Posterior vena cava (tissue), 2 donors: ENCODE measurements at regions not wholly inside any gene's neighbourhood (a gene's known extent, or its start where the extent isn't known, plus 50 kb on each side); places are given as distances from the start of the nearest gene placed in this dataset.

Source experiments
- DNase-seq: peaks from one replicate; pipeline ENCODE4 v3.0.0-alpha.2; 2020; ENCODE audit warnings: low spot score
- intact Hi-C, 2 donors: fragments of 100-400 bp; cut with DNase I; formaldehyde crosslinking; loops; one replicate each; pipeline versions ENCODE4 v1.14.1 to v1.14.2; 2022 to 2023
- donor health status: DM: yes; HTN: yes; CAD: no.
- donor health status: DM: yes; HTN: yes; CAD: no.

DNA sequence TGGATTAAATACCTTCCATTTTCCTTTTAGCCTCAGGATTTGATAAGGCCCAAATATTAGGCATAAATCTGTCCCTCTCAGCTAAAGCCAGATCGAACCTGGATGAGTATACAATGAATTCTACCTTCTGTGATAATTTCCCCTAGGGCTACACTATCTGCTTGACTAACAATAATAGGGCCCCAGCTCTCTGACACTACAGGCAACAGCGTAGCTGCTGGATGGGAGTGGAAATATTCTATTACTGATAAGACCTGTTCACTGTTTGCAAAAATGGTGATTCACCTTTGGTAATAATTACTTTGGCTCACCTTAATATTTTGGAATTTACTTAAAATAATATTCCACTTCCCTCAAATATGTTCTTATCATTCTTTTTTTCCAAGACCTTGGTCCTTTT lies 644.2 kb upstream of the SEMA6A start:
- intact Hi-C loops, result no loop called here
- DNase-seq, result no peak

DNA sequence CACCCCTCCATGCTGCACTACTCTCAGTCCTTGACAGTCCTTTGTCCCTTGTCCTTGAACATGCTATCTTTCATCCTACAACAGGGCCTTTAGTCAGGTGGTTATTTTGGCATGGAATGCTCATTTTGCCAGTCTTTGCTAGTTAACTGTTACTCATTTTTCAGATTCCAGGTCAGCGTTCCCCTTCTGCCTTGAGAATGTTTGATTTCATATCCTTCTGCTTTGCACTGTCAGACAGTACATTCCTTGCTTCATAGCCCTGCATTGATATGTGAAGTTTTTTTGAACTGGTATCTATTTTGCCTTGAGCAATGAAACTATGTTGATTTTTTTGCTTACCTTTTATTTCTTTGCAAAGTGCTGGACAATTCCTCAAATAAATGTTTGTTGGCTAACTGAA lies 638.2 kb upstream of the SEMA6A start:
- intact Hi-C loops, result no loop called here
- DNase-seq, result no peak

DNA sequence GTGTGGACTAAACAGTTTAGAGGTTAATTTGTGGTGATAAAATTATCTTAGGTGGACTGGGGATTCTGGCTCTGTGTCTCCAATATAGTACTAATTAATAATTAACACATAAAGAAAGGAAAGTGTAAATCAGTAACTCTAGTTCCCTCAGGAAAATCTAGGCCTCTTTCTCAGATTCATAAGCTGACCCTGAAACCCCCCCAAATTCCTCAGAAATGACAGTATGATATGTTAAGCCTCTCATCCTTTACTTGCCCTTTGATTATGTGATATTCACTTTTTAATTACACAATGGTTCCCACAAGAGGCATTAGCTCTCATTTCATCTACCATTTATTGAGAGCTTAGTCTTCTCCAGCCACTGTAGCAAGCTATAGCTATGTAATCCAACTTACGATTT lies 636.2 kb upstream of the SEMA6A start:
- DNase-seq, result no peak
- intact Hi-C loops, result no loop called here

DNA sequence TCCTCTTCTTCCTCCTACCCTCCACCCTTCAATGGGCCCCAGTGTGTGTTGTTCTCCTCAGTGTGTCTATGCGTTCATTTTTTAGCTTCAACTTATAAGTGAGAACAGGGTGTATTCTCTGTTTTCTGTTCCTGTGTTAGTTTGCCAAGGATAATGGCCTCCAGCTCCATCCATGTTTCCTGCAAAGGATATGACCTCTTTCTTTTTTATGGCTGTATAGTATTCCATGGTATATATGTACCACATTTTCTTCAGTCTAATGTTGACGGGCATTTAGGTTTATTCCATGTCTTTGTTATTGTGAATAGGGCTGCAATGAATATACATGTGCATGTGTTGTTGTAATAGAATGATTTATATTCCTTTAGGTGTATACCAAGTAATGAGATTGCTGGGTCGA lies 634.9 kb upstream of the SEMA6A start:
- intact Hi-C loops, result no loop called here
- DNase-seq, result no peak

DNA sequence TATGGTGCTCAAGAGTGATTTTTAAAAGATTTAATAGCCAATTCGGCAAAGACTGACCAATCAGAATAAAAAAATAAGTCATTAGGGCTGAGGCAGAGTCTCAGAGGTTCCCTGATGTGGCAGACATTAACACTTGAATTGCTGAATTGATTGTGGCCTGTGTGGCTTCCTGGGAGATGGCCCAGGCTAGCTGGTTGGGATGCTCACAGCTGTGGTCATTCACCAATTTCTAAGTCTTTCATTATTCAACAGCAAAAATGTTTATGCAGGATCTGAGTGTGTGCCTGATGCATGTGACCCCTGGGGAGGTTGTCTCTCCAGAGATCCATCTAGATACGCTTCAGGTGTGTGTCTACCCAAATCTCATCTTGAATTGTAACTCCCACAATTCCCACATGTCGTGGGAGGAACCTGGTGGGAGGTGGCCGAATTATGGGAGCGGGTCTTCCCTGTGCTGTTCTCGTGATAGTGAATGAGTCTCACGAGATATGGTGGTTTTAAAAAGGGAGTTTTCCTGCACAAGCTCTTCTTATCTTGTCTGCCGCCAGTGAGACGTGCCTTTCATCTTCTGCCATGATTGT lies 632.6 kb upstream of the SEMA6A start:
- intact Hi-C loops, result no loop called here
- no peak for DNase-seq

DNA sequence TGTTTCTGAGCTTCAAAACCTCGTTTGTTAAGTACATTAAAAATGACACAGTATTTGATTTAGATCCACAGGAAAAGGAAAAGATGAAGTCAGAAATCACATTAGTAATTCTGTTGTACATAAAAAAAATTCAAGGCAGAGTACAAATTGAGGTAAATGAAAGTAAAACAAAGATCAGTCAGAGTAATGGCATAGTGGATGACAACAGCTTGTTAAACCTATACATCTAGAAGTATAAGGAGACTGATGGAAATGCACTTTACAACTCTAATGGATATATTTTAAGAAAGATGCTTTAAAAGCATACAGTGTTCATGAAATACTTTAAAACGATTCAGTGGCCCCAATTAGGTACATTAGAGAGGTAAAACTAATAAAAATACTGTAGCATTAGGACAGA lies 631.3 kb upstream of the SEMA6A start:
- no peak for DNase-seq
- intact Hi-C loops, result no loop called here

DNA sequence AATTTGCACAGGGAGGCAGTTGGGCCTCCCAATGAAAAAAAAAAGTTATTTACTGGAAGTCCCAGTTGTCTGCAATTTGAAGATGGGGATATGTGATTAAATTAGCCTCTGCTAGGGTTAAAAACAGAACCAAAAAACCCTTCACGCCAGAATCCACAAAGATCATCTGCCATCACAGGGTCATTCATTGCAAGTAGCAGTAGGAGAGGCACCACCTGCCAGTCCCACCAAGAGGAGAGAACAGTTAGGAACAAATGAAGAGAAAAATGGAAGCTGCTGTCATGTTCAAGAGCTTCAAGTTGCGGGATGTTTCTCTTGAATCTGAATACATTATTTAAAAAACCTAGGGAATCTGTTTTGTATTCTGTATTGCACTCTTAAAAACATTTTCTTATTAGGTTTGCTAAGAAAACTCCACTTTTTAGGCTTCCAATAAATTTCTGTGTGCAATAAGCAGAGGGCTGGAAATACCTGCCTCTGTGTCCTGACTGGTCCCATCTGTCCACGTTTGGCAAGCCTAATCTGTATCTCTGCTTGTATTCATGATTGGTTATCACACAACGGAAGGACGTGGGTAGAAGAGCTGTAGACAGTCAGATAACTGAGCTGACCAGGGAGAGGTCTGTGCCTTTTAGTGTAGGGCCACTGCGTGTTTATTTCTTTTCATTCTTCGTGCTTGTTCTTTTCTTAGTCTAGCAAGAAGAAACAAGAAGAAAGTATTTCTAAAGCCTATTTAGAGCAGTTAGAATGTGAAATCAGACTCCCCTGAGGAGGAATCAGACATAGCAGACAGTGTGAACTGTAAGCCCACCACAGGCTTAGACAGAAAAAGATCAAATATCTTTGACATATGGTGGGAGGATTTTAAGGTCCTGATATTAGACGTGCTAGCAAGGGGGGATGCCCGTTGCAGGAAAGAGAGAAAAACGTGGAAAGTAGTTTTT lies 630.6 kb upstream of the SEMA6A start:
- no peak for DNase-seq
- intact Hi-C loops, result no loop called here

DNA sequence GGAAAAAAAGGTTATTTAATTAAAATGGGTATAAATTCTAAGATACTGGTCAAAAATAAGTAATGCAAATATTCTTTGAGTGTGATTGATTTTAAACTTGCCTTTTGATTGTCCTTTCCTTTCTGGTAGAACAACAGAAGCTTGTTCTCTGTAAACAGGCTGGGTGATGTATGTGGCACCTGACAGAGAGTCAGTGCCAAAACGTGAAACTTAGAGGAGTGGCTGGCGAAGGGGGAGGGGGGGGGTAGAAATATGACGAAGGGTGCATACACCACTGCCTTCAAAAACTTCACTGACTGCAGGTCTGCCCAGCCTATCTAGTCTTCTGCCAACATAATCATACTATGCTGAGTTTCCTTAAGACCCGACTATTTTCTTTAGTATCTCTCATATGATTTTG lies 629.8 kb upstream of the SEMA6A start:
- no peak for DNase-seq
- intact Hi-C loops, result no loop called here

DNA sequence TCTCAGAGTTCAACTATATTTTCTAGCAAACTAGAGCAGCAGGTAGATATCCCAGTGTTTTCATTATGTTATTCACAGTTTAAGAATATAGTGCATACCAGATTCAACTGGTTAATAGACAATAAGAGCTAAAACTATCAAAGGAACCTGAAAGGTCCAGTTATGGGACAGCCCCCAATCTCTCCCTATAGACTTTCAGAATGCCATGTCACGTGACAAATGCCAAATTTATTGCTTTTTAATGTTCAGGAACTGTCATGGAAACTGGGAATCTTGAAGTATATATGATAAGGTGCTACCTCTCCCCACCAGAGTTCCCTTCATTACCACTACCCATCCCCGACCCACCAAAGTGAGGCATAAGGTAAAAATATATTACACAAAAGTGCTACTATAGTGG lies 629.0 kb upstream of the SEMA6A start:
- intact Hi-C loops, result no loop called here
- DNase-seq, result no peak

DNA sequence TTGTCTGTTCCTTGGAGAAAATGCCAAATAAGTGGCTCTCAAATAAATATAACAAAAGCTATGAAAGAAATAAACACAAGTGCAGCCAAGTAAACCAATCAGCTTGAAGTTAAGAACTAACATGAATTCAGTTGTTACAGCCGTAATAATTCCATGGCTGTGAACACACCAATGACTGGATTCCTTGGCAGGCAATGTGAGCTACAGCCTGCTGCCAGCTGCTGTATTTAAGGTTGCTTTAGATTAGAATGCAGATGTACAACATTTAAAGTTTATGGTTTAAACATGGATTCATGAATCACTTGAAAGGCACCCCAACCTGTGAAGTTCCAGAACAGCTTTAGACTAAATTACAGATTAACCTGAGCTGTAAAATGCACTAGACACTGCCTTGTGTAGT lies 626.4 kb upstream of the SEMA6A start:
- no peak for DNase-seq
- intact Hi-C loops, result no loop called here

DNA sequence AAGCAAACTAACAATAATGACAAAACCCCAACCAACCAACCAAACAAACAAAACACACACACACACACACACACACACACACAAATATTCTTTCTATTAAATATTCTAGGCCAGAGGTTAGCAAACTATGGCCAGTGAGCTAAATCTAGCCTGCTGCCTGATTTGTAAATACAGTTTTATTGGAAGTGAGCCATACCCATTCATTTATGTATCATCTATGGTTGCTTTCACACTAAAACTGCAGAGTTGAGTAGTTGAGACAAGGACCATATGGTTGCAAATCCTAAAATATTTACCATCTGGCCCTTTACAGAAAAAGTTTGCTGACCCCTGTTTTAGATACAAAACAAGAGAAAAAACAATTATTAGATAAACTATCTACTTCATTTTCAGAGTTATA lies 620.5 kb upstream of the SEMA6A start:
- intact Hi-C loops, result no loop called here

DNA sequence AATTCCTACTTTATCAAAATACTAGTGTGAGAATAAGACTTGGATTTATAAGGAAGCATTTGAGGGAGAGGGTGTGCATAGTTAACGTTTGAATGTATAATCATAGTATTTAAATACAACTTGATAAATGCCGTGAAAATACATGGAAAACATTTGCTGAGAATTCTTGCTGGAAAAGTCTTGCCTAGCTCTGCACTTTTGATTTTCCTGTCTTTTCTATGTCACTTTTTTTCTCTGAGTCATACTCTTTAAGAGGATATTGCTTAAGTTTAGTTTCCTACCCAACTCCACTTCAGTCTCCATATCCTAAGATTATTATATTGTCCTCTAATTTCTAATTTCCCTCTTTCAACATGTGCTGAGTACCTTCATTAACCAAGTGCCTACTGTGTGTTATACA lies 616.6 kb upstream of the SEMA6A start:
- DNase-seq, result no peak
- intact Hi-C loops, result no loop called here

More for the DNA sequence above, 620.5 kb upstream of the SEMA6A start:
- DNase-seq, result no peak

DNA sequence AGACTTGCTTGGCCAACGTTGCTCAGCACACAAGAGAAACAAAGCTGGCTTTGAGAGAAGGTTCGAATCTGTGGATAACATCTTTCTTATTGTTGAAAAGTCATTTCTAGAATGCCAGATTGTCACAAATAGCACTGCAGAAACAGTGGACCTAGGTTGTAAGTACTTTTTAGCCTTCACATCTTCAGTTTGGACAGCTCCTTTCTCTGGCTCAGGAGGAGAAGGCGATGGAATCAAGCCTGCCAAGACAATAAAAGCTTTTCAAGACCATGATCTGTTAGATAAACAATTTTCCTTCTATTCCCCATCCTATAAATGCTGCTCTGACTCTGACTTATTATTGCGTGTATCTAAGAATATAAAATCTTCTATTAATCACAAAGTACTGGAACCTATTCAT lies 615.2 kb upstream of the SEMA6A start:
- intact Hi-C loops, result no loop called here

DNA sequence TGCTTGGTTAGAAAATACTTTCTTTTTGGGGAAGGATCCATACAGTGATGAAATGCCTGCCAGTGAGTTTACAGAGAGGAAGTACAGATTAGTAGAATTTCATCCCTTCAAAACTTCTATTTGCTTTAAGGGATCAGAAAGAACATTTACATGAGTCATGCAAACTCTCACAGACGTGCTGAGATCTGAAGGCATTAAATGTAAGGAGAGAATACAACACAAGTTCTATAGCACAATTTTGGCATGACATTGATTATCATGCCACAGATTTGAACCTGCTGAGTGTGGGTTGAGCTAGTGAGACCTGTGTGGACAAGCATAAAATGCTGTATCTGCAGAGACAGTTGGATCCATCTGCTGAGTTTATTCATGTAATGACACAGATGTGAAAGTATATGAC lies 613.6 kb upstream of the SEMA6A start:
- no peak for DNase-seq
- intact Hi-C loops, result no loop called here

More for the DNA sequence above, 615.2 kb upstream of the SEMA6A start:
- no peak for DNase-seq

DNA sequence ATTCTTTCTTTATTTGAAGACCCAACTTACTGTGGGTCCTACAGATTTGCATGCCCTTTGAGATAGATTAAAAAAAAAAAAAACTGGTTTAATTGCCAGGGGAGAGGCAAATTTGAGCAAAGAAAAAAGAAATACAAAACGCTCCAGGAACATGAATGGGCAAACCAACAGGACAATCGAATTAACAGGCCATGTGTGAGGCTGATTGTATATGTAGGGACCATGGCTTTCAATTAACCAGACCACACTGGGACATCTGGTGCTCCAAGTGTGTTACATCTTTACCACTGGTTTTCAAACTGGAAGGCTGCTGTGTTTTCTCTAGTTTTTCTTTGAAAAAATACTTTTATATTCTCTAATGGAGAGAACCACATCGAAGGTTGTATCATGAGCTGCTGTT lies 612.1 kb upstream of the SEMA6A start:
- intact Hi-C loops, result no loop called here
- DNase-seq, result no peak

DNA sequence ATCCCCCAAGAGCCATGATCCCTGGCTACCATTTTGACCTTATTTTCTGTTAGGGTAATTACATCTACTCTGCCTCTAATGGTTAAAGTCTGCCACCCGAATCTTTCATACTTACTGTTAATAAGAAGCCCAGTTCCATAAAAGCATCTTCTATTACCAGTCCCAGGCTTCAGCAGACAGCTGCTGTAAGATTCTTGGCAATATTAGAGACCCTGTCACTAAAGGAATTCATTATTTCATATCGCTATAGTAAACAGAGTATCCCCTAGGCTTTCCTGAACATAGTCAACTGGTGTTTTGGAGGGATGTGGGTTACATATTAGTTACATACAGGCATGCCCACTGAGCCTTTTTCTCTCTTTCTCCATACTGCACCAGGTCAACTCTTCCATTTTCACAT lies 608.7 kb upstream of the SEMA6A start:
- intact Hi-C loops, result no loop called here
- DNase-seq, result no peak

DNA sequence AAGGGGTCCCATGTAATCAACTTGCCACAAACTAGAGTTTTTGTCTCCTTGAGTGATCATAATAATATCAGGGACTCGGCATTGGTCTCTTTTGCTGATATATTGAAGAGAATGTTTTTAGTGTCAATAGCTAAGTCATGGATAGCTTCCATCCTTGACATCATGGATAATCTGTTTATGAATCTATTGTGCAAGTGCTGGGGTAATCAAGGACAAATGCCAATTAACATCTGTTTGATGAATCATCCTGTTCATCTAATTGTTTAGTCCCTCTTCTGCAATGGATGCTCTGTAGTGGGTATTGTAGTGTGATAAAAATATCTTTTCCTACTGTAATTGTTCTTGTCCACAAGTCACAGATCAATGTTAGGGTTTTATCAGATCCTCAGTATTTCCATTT lies 607.5 kb upstream of the SEMA6A start:
- no peak for DNase-seq
- intact Hi-C loops, result no loop called here

DNA sequence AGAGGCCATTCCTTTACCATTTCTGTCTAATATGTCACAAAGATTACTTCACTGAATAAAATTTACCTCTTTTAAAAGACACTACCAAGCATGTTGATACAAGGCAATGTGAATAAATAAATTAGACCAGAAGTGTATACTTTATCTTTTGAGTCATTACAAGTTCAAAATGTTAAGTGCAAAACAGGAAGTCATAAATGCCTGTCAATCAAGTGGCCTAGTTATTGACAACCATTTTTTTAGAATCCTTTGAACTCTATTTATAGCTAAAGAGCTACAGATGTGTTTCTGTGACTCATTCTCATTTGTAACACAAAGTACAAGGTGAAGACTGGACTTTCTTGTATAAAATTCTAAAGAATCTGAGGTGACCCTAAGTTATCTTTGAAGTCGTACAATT lies 602.7 kb upstream of the SEMA6A start:
- DNase-seq, result no peak
- intact Hi-C loops, result no loop called here

DNA sequence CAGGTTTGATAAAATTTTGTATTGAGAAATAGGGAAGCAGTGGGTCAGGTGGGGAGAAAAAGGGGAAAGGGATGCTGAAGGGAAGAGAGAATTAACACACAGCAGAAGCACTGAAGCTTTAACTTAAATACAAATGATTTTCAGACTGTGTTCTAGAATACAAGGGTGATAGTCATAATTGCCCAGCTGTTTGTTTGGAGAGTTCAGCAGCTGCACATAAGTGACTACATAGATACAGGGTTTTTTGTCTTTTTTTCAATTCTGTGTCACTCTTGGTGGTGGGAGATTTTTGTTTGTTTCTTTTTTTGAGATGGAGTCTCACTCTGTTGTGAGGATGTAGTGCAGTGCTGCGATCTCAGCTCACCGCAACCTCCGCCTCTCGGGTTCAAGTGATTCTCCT lies 590.4 kb upstream of the SEMA6A start:
- intact Hi-C loops, result no loop called here
- DNase-seq, result no peak

DNA sequence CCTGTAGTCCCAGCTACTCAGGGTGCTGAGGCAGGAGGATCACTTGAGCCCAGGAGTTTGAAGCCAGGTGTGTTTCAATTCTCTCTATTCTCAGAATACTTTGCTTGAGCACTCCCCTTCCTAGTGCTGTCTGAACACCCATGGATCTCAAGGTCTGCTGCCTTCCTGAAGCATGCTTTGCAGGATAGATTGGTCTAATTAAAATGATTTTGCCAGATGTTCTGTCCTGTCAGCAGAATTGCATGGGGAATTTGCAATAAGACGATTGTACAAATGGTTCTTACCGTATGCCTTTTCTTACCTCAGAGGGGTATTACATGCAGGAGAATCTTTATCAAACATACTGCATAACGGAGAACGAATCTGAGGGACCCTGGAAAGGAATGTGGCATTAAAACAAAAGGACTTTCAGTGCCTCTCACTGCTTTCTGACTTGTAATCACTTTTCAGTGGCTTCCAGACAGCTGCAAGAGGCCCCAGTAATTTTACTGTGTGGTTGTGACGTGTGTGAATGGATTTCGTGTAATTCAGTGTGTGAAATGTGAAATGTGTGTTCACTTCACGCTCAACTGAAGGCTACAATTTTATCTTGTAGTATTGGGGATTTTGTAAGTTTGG lies 587.2 kb upstream of the SEMA6A start:
- intact Hi-C loops, result no loop called here
- no peak for DNase-seq

DNA sequence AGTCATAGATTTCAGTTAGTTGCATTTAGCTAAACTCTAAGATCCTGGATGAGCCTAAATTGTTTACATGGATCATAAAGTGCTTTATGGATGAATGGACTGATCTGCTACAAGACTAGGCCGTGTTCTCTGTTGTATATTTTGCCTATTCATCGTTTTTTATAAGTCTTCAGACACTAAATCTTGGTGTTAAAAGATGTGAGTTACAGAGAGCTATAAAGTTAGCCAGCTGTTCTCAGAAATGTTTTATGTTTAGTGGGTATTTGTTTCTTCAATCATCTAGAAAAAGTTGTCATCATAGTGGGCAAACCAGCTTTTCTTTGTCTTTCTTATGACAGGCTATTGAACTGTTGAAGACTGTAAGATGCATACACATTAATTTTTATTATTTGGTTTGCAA lies 585.8 kb upstream of the SEMA6A start:
- no peak for DNase-seq

More for the DNA sequence above, 585.8 kb upstream of the SEMA6A start:
- intact Hi-C loops, result no loop called here
